OCI-LY1 (cell line): ENCODE measurements at regions not wholly inside any gene's neighbourhood (a gene's known extent, or its start where the extent isn't known, plus 50 kb on each side); places are given as distances from the start of the nearest gene placed in this dataset.

ENCODE experiments used
- H2AFZ ChIP-seq: fragments of 200-600 bp; sonication (generic), shearing (Covaris generic); 2 replicates; pipeline ENCODE4 v1.6.0; 2014; ENCODE audit warnings: antibody characterized with exemption, mild to moderate bottlenecking, low read length
- H3F3A ChIP-seq: fragments of 200-600 bp; sonication (generic), shearing (Covaris generic); 2 replicates; pipeline ENCODE4 v1.6.0; 2014; ENCODE audit warnings: mild to moderate bottlenecking, antibody characterized with exemption, low read length, moderate library complexity; ENCODE audit not compliant: insufficient read depth
- H3K27ac ChIP-seq: fragments of 200-600 bp; sonication (generic); 2 replicates; pipeline ENCODE4 v1.5.1; 2014; ENCODE audit warnings: low read length, mixed run types, mild to moderate bottlenecking, low read depth; ENCODE audit not compliant: poor library complexity, severe bottlenecking
- H3K27me3 ChIP-seq: fragments of 200-600 bp; sonication (generic); 2 replicates; pipeline ENCODE4 v1.6.0; 2014; ENCODE audit warnings: antibody characterized with exemption, mild to moderate bottlenecking, low read length, moderate library complexity; ENCODE audit not compliant: insufficient read depth
- H3K36me3 ChIP-seq: fragments of 200-600 bp; sonication (generic); 2 replicates; pipeline ENCODE4 v1.6.1; 2014; ENCODE audit warnings: mild to moderate bottlenecking, antibody characterized with exemption, low read length, moderate library complexity, mixed read lengths; ENCODE audit not compliant: insufficient read depth
- H3K4me1 ChIP-seq: fragments of 200-600 bp; sonication (generic); 2 replicates; pipeline ENCODE4 v1.5.1; 2014; ENCODE audit warnings: mild to moderate bottlenecking, low read length, moderate library complexity; ENCODE audit not compliant: insufficient read depth, severe bottlenecking
- H3K4me2 ChIP-seq: fragments of 200-600 bp; sonication (generic), shearing (Covaris generic); 2 replicates; pipeline ENCODE4 v1.6.1; 2014; ENCODE audit warnings: low read length
- H3K4me3 ChIP-seq: fragments of 200-600 bp; sonication (generic); 2 replicates; pipeline ENCODE4 v1.5.1; 2014; ENCODE audit warnings: low read length, low read depth, mild to moderate bottlenecking, mixed read lengths; ENCODE audit not compliant: poor library complexity, severe bottlenecking
- H3K79me2 ChIP-seq: fragments of 200-600 bp; shearing (Covaris generic); 2 replicates; pipeline ENCODE4 v1.6.1; 2016; ENCODE audit warnings: mixed run types, low read length, mixed read lengths; ENCODE audit not compliant: insufficient read depth
- H3K9ac ChIP-seq: fragments of 200-600 bp; sonication (generic), shearing (Covaris generic); 2 replicates; pipeline ENCODE4 v1.6.1; 2014; ENCODE audit warnings: mild to moderate bottlenecking, low read length, mixed read lengths
- H3K9me2 ChIP-seq: fragments of 200-600 bp; sonication (generic), shearing (Covaris generic); 2 replicates; pipeline ENCODE4 v1.6.1; 2014; ENCODE audit warnings: low read depth, mild to moderate bottlenecking, low read length, mixed read lengths
- H3K9me3 ChIP-seq: fragments of 200-600 bp; shearing (Covaris generic); 2 replicates; pipeline ENCODE4 v1.6.1; 2014; ENCODE audit warnings: low read length, mixed read lengths
- H4K20me1 ChIP-seq: fragments of 200-600 bp; sonication (generic), shearing (Covaris generic); 2 replicates; pipeline ENCODE4 v1.6.0; 2016; ENCODE audit warnings: mild to moderate bottlenecking, low read length; ENCODE audit not compliant: insufficient read depth
- CTCF ChIP-seq: fragments of 200-600 bp; sonication (generic), shearing (Covaris generic); IDR thresholded peaks from 2 replicates; pipeline ENCODE4 v1.5.1; 2017; ENCODE audit warnings: mild to moderate bottlenecking, antibody characterized with exemption, low read length, moderate library complexity, mixed read lengths
- EZH2 ChIP-seq: fragments of 200-600 bp; sonication (generic), shearing (Covaris generic); IDR thresholded peaks from 2 replicates; pipeline ENCODE4 v1.8.0; 2017; ENCODE audit warnings: borderline replicate concordance, mixed run types, mild to moderate bottlenecking, antibody characterized with exemption, low read length, moderate library complexity, mixed read lengths

- Histone ChIP-seq H3K9me2 (no peaks in the 10 kb centered on the region), H3K79me2 (no peaks in the 10 kb centered on the region), H3K4me3 (no peak overlapping the region), H2AFZ (no peak overlapping the region), H3K4me1 (no peaks in the 10 kb centered on the region), H3K27ac (no peak overlapping the region), H3K9me3 (no peaks in the 10 kb centered on the region), H3K27me3 (no peaks in the 10 kb centered on the region), H4K20me1 (no peaks in the 10 kb centered on the region), H3K4me2 (no peak overlapping the region), H3K9ac (no peak overlapping the region), H3K36me3 (no peaks in the 10 kb centered on the region), H3F3A (no peaks in the 10 kb centered on the region)
- TF ChIP-seq CTCF: no peak
- TF ChIP-seq EZH2: no peak
Measured at GRCh38 chr13:29929062-29929847, 78.8 kb upstream of the UBL3 start.

- Histone ChIP-seq H3K27ac (no peak overlapping the region), H3K9me2 (no peaks in the 10 kb centered on the region), H3K4me3 (no peak overlapping the region), H3K9me3 (no peaks in the 10 kb centered on the region), H3F3A (no peaks in the 10 kb centered on the region), H3K4me1 (no peaks in the 10 kb centered on the region), H3K36me3 (no peaks in the 10 kb centered on the region), H2AFZ (no peak overlapping the region), H3K27me3 (no peaks in the 10 kb centered on the region), H4K20me1 (no peaks in the 10 kb centered on the region), H3K79me2 (no peaks in the 10 kb centered on the region), H3K4me2 (no peak overlapping the region), H3K9ac (no peak overlapping the region)
- TF ChIP-seq EZH2: no peak
- no peak for TF ChIP-seq CTCF
Measured at GRCh38 chr13:29926098-29926476, 75.7 kb upstream of the UBL3 start.

GRCh38 chr13:29925457-29926097 lies 75.2 kb upstream of the UBL3 start:
- no peaks in the 10 kb centered on the region for H3F3A ChIP-seq
- TF ChIP-seq CTCF (no peak), EZH2 (no peak)
- H3K79me2 ChIP-seq: no peaks in the 10 kb centered on the region
- H3K9me3 ChIP-seq: no peaks in the 10 kb centered on the region
- H3K36me3 ChIP-seq: no peaks in the 10 kb centered on the region
- H3K4me3 ChIP-seq: no peak overlapping the region
- no peak overlapping the region for H2AFZ ChIP-seq
- H3K4me2 ChIP-seq: no peak overlapping the region
- H3K9ac ChIP-seq: no peak overlapping the region
- H3K9me2 ChIP-seq: no peaks in the 10 kb centered on the region
- H4K20me1 ChIP-seq: no peaks in the 10 kb centered on the region
- no peaks in the 10 kb centered on the region for H3K27me3 ChIP-seq
- no peaks in the 10 kb centered on the region for H3K4me1 ChIP-seq
- H3K27ac ChIP-seq: no peak overlapping the region
